ENCODE measurements at regions not wholly inside any gene's neighbourhood (a gene's known extent, or its start where the extent isn't known, plus 50 kb on each side); places are given as distances from the start of the nearest gene placed in this dataset.
"Not testable (repeated sequence)": the region's sequence is repeated elsewhere in the genome, so short reads cannot be mapped to it uniquely, and the experiment has no call there.

DNA sequence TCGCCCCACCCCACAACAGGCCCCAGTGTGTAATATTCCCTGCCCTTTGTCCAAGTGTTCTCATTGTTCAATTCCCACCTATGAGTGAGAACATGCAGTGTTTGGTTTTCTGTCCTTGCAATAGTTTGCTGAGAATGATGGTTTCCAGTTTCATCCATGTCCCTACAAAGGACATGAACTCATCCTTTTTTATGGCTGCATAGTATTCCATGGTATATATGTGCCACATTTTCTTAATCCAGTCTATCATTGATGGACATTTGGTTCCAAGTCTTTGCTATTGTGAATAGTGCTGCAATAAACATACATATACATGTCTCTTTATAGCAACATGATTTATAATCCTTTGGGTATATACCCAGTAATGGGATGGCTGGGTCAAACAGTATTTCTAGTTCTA, 132.7 kb downstream of the SNX10 start:
- DNase-seq = not testable (repeated sequence)

DNA sequence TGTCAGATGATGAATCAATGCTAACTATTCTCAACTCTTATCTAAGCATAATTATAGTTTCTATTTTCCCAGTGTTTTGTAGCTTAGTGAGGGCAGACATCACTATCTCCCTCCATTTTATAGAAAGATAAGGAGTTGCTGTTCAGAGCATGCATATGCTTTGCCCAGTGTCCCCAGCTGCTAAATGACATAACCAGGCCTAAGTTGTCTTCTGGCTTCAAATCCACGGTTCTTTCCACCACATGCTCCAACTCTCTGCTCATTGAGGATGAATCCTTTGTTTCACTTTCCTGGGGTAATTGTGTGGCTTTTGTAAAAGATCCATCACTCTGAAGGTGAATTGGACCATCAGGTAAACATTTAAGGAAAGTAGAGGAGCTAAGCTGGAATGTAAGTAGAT, 134.0 kb downstream of the SNX10 start:
- DNase-seq = no peak

DNA sequence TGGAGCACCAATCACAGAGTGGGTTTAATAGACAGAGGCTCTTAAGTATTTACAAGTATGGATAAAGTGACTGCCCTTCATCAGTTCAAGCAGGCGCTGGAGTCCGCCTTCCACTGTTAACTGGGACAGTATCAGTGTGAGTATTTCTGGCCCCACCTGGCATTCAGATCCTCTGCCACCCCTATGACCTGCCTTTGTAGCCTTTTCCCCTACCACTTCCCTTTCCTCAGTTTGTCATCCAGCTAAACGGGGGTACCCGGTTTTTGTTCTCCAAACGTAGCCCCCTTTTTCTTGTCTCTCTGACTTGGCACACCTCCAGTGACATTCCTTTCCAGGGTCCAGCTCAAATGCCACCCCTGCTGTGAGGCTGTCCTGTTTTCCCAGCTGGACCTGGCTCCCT, 134.4 kb downstream of the SNX10 start:
- no peak for DNase-seq

DNA sequence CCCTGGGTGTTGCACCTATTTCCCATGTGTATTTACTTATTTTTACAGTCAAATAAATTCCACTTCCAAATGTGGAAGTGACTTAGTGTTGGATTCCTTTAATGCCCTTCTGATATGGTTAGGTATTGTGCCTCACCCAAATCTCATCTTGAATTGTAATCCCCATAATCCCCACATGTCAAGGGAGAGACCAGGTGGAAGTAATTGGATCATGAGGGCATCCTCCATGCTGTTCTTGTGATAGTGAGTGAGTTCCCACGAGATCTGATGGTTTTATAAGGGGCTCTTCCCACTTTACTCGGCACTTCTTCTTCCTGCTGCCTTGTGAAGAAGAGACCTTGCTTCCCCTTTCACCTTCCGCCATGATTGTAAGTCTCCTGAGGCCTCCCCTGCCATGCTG, 136.9 kb downstream of the SNX10 start:
- no peak for DNase-seq

DNA sequence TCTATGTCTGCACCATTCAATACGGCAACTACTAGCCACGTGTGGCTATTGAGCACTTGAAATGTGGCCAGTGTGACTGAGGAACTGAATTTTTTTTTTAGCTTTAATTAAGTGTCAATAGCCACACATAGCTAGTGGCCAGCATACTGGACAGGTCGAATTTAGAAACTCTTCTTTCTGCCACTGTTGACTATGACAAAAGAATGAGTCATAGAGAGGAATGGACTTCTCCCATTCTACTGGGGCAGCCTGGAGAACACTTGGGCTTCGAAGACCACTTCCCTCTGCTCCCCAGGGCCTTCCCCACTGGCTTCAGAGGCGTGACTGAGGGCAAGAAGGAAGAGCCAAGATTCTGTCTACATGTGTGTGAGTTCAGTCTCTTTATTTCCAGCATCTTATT, 137.5 kb downstream of the SNX10 start:
- no peak for DNase-seq

DNA sequence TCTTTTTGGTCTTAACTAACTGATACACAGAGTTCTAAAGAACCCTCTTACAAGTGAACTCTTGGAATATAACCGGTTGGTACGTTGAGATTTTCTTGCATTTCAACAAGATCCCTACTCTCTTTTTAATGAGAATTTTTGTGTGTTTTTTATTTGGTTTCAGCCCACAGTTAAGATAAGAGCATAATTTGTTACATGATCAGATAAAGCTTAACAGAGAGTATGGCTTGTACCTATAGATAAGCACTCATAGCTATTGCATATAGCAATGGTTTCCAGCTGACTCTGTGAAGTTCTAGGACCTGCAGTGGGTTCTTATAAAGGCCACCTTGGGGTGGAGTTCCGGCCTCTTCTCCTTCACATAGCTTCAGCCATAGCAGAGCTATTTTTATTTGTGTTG, 143.3 kb downstream of the SNX10 start:
- no peak for DNase-seq

DNA sequence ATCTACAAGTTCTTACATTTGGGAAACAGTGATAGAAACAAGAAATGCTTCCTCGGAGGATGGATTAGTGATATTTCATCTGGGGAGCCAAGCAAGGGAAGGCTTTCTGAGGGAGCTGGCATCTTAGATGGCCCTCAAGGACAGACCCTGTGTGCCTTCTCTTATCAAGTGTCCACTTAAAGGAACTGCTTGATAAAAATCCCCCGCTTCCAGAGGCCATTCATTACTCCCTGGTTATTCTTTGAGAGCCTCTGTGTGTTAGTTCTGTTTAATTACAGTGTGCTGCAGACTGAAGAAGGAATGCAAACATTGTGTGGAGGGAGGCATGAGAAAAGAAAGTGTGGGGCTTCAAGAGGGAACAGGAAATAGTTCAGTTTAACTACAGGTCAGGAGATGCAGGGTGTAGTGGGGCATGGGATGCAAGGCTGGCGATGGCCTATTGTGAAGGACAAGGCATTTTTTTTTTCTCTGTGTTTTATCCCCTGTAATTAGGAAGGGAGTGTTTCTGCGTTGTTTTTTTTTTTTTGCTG, 145.4 kb downstream of the SNX10 start:
- no peak for DNase-seq

DNA sequence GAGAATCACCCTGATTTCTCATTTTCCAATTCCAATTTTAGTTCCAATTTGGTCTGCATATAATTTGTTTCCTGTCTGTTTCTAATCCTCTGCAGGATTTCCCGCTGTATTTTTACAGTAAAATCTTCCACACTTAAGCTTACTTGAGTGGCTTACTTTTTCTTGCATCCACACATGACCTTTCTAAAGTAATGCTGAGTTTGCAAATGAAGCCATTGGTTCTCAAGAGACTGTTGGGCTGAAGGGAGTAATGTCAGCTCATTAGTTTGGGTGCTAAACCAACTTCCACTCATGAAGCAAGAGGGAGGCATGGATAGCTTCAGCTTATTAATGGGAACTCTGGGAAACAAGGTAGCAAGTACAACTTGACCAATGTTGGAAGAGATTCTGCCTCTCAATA, 146.4 kb downstream of the SNX10 start:
- DNase-seq = no peak

DNA sequence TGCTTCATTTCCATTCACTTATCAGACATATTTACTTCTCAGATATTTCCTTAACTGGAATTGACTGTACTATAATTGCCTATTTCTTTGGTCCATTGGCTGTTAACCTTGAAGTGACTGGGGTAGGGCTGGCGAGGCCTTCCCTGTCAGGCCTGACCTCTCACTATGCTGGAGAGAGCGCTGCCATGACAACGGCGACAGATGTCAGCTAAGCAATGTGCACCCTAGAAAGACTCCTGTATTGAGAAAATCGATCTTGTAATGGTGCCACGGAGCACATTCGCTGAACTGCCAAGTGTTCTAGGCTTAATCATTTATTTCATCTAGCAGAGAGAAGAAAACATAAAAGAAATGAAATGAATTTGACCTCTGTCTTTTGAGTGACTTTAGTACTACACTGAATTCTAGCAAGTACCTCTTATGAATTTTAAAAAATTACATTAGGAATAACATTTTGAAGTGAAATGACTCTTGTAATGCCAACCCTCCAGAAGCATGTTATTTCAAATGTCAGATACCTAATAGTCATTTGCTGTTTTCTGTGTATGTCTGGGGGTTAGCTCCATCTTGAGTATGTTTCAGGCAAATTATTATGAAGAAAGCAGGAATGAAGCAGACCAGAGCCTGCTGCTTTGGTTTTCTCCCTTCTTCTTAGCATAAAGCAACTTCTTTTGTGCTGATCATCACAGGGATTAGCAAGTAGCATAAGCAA, 148.0 kb downstream of the SNX10 start:
- no peak for DNase-seq

DNA sequence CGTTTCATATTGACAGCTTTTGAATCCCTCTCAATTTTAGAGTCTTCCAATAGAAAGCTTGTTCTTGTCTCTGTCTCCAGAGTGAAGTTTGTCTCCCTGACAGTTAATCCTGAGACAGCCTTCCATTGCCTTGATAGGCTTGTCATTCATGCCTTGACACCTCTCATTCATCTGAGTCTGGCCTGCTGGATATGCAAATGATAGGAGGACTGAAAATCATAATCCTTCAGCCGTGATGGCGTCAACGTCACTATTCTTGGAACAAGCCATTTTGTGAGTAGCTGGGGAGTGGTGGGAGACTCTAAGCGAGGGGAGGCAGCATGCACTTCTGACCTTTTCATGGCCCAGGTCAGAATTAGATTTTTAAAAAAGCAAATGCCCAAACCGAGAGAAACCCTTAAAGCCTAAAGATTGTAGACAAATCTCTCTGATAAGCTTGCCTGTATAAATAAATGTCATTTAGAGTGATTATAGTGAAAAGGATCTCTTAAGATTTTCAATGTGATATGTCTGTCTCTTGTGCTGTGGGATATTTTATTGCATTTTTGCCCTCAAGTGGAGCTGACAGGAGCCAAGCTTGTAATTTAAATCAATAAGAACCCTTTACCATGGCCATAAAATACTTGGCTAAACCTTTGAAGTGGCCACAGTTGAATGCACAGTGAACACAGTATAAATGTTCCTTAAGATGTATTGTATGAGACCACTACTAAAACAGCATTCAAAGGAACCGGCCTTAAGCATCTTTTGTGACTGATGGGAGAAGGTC, 148.8 kb downstream of the SNX10 start:
- no peak for DNase-seq

DNA sequence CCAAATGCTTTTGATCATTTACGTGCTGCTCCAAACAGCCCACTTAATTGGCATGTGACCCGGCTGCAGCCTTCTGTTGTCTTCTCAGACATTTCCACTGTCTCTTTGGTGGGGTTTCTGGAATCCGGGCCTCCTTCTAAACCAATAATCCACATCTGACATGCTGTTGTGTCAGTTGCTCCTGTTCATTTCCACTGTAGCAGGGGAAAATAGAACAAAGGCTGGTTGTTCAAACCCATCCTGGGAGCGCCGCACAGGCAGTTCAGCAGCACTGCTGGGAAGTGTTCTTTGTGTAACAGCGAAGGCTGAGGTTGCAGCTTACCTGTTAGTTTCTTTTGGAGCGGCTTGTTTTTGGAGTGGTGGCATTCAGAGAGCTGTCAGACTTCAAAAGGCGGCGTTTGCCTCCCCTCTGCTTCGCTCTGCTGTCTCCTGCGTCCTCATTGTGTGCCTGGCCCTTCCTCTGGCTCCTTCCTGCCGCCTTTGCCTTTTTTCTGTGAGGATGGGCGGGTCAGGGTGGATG, 149.4 kb downstream of the SNX10 start:
- DNase-seq = no peak

DNA sequence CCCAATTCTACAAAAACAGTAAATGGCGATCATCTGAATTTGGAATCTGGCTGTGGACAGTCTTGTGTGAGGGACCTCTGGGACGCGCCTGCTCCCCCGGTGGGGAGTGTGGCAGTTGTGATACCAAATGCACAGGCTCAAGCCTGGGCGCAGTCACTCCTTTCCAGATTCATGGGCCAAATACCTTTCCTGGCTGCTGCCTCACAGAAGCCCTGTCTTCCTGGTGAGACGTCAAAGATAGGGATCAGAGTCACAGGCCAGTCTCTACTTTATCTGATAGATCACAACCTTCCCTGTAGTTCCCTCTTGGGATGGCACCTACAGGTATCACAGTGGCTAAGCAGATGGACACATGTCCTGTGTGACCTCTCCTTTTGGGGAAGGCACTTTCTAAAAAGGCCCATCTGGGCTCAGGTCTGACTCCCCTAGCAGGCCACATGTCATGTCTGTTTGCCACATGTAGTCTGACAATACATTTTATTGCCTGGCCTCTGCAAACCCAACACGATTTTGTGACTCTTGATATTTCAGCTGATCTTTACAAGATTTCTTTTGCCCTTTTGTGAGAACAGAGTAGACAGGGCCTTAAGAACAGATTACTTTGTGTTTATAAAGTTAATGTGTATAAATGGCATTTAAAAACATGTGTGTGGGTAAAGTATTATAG, 150.1 kb downstream of the SNX10 start:
- DNase-seq = no peak

DNA sequence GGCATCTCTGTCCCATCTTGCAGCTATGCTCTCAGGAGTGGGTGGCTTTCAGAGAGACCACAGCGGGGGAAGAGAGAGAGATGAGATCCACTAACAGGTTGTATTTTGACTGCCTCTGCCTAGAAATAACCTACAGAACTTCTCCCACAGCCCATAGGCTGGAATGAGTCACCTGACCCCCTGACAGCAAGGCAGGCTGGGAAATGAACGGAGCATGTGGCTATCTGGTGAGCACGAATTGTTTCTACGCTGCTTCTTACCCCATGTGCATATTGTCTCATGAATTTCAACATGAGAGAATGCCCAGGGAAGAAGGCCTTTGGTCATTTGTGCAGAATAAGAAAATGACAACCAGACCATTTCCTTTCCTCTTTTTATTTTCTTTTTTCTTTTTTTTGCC, 151.3 kb downstream of the SNX10 start:
- no peak for DNase-seq

DNA sequence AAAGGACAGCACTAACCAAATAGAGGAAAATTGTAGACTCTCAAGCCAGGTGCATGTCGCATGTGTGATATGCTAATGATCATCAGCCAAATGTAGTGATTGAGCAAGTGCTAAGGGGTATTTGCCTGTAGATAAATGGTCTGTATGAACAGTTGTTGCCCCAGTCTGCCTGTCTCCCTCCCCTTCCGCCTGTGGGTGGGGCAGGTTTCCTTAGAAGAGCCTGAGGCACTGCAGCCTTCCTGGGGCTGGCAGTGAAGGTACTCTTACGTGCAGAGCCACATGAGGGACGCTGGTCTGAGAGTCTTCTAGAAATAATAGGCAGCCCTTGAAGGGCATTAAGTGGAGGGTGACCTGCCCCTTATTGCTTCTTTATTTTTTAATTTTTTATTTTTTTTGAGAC, 152.1 kb downstream of the SNX10 start:
- DNase-seq = no peak

DNA sequence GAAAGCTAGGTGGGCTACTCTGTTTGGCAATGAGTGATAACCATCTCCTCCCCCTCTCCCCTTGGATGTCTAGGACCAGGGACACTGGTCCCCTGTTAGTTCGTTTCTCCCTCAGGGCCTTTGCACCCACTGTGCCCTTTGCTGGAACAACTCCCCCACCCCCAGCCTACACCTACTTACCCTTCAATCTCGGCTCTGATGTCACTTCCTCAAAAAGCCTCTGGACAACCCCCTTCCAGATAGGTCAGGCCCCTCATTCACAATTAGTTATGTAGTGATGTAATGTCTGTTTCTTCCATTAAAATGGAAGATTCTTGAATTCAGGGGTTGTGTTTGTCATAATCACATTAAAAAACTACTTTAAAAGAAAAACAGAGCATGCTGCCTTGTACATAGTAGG, 152.9 kb downstream of the SNX10 start:
- no peak for DNase-seq

DNA sequence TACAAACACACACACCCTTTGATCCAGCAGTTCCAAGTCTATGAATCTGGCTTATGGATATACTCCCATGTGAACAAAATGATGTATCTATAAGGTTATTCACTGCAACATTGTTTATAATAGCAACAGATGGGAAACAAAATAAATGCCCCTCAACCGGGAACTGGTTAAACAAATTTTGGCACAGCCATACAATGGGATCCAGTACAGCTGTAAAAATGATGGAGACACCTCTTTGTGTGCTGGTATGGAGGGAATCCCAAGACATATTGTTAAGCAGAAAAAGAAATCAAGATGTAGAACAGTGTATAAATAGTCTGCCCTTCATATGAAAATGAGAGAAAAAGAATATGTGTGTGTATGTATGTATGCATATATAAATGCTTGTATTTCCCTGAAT, 155.5 kb downstream of the SNX10 start:
- DNase-seq = no peak

DNA sequence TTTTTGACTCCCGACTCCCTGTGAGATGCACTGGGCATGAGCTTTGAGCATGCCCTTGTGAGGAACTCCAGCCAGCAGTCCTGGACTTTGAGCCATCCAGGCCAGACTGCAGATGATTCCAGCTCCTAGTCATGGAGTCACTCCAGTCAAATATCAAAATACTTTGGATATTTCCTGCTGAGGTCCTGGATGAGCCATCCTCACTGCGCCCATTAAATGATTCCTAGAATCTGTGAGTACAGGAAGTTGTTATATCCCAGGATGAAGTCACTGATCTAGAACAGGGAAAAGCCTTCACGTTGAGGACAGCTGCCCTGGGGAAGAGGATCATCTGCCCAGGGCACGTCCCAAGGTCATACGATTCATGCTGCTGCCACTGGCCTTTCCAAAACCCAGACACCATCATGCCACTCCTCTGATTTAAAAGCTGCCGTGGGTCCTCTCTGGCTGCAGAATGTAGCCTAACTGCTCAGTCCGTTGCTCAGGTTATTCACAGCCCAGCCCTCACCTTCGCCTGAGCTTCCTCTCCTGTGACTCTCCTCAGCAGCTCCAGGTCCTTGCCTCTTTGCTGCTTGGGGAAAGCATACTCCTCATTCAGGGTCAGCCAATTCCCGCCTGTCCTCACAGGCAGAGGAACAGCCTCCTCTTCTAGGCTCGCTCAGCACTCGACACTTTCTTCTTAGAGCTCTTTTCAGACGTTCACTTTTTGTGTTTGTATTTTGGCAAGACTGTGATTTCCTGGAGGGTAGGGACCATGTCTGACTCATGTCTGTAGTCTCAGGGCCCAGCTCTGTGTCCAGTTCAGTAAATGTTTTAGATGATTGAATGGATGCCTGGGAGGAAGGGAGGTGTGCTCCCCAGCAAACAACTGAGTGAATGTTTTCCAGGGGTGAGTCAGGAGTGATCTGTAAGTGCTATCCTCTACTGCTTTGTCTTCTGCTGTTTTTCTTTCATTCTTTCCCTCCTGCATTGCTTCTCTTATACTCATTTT, 157.8 kb downstream of the SNX10 start:
- peak; percentile 53 for DNase-seq

DNA sequence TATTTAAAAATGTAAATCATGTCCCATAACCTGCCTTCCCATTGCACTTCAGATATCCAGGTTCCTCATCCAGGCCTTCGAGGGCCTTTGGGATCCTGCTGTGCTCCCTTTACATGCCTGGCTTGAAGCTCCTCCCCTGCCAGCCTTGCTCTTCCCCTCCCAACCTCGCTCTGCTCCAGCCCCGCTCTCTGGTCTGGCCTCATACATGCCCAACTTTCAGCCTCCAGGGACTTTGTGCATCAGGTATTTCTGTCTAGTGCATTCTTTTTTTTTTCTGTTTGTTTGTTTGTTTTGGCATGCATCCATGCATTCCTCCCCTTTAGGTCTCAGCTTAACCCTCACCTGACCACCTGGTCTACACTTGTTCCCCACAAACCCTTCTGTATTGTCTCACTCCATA, 160.3 kb downstream of the SNX10 start:
- no peak for DNase-seq

DNA sequence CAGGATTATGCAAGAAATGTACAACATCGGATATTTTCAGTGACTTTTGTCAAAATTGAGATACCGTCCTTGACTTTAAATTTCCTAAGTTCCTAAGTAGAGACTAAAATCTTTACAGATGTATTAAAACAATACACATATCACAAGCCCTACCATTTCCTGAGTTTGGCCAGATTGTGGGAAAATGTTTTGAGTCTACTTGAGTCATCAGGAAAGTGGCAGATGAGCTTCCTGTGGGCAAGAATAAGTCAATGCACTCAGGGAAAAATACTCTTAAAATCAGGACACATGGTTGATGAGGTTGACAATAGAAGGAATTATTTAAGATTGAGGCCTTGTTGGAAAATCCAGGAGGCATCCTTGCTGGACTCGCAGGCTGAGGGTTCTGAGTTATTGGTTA, 162.5 kb downstream of the SNX10 start:
- DNase-seq = peak; percentile 6

DNA sequence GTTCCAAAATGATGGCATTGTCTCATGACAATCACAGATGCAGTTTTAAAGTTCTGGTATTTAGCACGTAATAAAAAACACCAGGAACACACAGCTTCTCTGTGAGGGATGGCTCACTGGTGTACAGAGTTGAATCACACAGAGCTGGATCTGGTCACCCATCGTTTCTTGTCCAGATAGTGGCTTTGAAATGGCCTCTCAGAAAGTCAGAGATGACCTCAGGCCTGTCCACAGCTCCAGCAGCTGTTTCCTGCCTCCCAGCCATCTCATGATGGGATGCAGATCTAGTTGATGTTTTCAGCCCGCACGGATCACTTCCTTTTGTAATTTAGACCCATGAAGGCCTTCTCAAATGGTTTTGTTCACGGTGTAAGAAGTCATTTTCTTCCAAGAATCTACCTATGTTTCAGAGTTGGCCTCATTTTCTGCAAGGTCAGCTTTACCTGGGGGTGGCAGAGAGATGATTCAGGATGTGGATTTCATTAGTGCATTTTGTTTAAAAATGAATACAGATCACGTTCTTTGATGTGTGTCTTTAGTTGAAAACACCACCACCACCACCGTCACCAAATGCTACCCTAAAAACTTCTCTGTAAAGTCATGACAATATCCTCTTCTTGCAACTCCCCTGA, 166.2 kb downstream of the SNX10 start:
- no peak for DNase-seq

DNA sequence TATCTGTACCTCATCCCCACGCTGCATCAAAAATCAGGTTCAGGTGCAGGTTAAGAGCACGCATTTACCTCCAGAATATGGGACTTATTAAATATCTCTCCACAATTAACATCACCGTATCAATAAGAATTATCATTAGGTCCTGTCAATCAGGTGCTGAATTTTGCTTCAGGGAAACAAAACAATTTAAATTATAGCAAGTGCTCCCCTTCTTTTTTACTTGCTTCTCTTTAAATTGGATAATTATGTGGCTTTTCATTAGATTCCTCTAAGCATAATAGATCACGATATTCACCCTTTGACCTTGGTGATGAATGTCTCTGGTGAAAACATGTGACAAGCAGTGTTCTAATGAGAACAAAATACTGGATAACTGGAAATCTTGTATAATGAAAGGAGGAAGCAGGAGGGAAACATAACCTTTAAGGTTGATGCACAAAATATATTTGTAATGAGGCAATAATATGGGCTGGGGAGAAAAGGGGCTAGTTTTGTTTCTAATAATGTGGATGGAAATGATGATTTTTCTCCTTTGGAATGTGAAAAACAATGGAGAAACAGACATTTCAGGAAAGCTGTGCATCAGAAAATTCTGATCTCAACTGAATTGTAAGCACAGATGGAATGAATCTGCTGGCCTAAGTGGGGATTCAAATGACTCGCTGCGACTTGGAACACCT, 166.9 kb downstream of the SNX10 start:
- no peak for DNase-seq
